Epithelial cell of esophagus (primary cell): ENCODE measurements at regions not wholly inside any gene's neighbourhood (a gene's known extent, or its start where the extent isn't known, plus 50 kb on each side); places are given as distances from the start of the nearest gene placed in this dataset.

Experiments
- DNase-seq: peaks from one replicate; pipeline ENCODE4 v3.0.0; 2010; ENCODE audit warnings: low read depth
- H3K4me3 ChIP-seq: 2 replicates; pipeline ENCODE4 v1.5.1; 2011; ENCODE audit warnings: mild to moderate bottlenecking, low read length, control low read depth
- CTCF ChIP-seq: IDR thresholded peaks from 2 replicates; pipeline ENCODE4 v1.5.1; 2011; ENCODE audit warnings: low read depth, mild to moderate bottlenecking, low read length, control low read depth, inconsistent platforms; ENCODE audit not compliant: insufficient read depth; ENCODE audit errors: missing control alignments

- no peak for TF ChIP-seq CTCF
- H3K4me3 ChIP-seq, result no peak overlapping the region
- DNase-seq, result no peak
Measured at GRCh38 chr16:11446566-11447119, 101.4 kb downstream of the RMI2 start.

- TF ChIP-seq CTCF, result no peak
Measured at GRCh38 chr16:11447272-11447671, 102.0 kb downstream of the RMI2 start.

GRCh38 chr16:11447836-11448235, 102.6 kb downstream of the RMI2 start:
- no peak overlapping the region for H3K4me3 ChIP-seq
- TF ChIP-seq CTCF, result no peak
- no peak for DNase-seq

More at GRCh38 chr16:11447272-11447671, 102.0 kb downstream of the RMI2 start:
- no peak overlapping the region for H3K4me3 ChIP-seq
- DNase-seq, result no peak

- TF ChIP-seq CTCF, result no peak
- no peak overlapping the region for H3K4me3 ChIP-seq
- DNase-seq, result no peak
Measured at GRCh38 chr16:11448796-11449416, 103.6 kb downstream of the RMI2 start.

- no peak for TF ChIP-seq CTCF
- DNase-seq, result no peak
- no peak overlapping the region for H3K4me3 ChIP-seq
Measured at GRCh38 chr16:11449716-11450115, 104.5 kb downstream of the RMI2 start.

GRCh38 chr16:11450136-11450535, 104.9 kb downstream of the RMI2 start:
- no peak for TF ChIP-seq CTCF
- no peak overlapping the region for H3K4me3 ChIP-seq
- DNase-seq, result no peak

GRCh38 chr16:11452298-11452697, 107.0 kb downstream of the RMI2 start:
- no peak for TF ChIP-seq CTCF
- DNase-seq, result no peak

More at GRCh38 chr16:11452298-11452697, 107.0 kb downstream of the RMI2 start:
- H3K4me3 ChIP-seq, result no peak overlapping the region
